A673 (cell line): ENCODE measurements at regions not wholly inside any gene's neighbourhood (a gene's known extent, or its start where the extent isn't known, plus 50 kb on each side); places are given as distances from the start of the nearest gene placed in this dataset.

Experiments used
- BruUV-seq: library from RNA; stranded (reverse); fragments of 400-500 nt; replicated peaks from 2 replicates; lab custom pipeline; 2021; lab: Mats Ljungman, UMichigan
- CTCF ChIA-PET: fragments of 300-600 bp; sonication (Branson Sonifier 250); formaldehyde crosslinking; loops from one replicate; lab custom pipeline; 2022; ENCODE audit warnings: antibody characterized with exemption; lab: Charles Lee
- POLR2A ChIA-PET: fragments of 300-600 bp; sonication (Branson Sonifier 250); formaldehyde crosslinking; loops from one replicate; lab custom pipeline; 2022; ENCODE audit warnings: antibody characterized with exemption; ENCODE audit not compliant: low non-redundant PET; lab: Charles Lee
- DNase-seq: peaks from one replicate; pipeline ENCODE4 v3.0.0-alpha.2; 2015; ENCODE audit warnings: low spot score
- H3K27ac ChIP-seq: fragments of 200-600 bp; sonication (generic); 2 replicates; pipeline ENCODE4 v1.5.1; 2016; ENCODE audit warnings: mixed run types, low read depth, mild to moderate bottlenecking, mixed read lengths, antibody characterized with exemption, low read length; ENCODE audit not compliant: poor library complexity, severe bottlenecking
- H3K27me3 ChIP-seq: fragments of 200-600 bp; sonication (generic); replicated peaks from 2 replicates; pipeline ENCODE4 v1.6.1; 2017; ENCODE audit warnings: mixed run types, low read depth, mild to moderate bottlenecking, mixed read lengths, antibody characterized with exemption, low read length; ENCODE audit not compliant: insufficient read depth, poor library complexity
- H3K36me3 ChIP-seq: fragments of 200-600 bp; sonication (generic); 2 replicates; pipeline ENCODE4 v1.6.1; 2016; ENCODE audit warnings: mixed run types, mild to moderate bottlenecking, mixed read lengths, antibody characterized with exemption, low read length; ENCODE audit not compliant: insufficient read depth, poor library complexity, severe bottlenecking
- H3K4me1 ChIP-seq: fragments of 200-600 bp; sonication (generic); 2 replicates; pipeline ENCODE4 v1.6.1; 2017; ENCODE audit warnings: mixed run types, mild to moderate bottlenecking, mixed read lengths, antibody characterized with exemption, low read length; ENCODE audit not compliant: insufficient read depth, poor library complexity, severe bottlenecking
- H3K4me3 ChIP-seq: fragments of 200-600 bp; sonication (generic); 2 replicates; pipeline ENCODE4 v1.5.1; 2016; ENCODE audit warnings: low read depth, mixed run types, mild to moderate bottlenecking, mixed read lengths, low read length; ENCODE audit not compliant: poor library complexity, severe bottlenecking
- H3K9me3 ChIP-seq: fragments of 200-600 bp; sonication (generic); 2 replicates; pipeline ENCODE4 v1.6.1; 2016; ENCODE audit warnings: mixed run types, low read depth, mild to moderate bottlenecking, mixed read lengths, antibody characterized with exemption, low read length; ENCODE audit not compliant: poor library complexity, severe bottlenecking
- EZH2 ChIP-seq: fragments of 200-600 bp; sonication (generic); IDR thresholded peaks from 2 replicates; pipeline ENCODE4 v1.6.1; 2017; ENCODE audit warnings: borderline replicate concordance, low read depth, mild to moderate bottlenecking, mixed read lengths, antibody characterized with exemption, low read length; ENCODE audit not compliant: poor library complexity, severe bottlenecking
- intact Hi-C: fragments of 100-400 bp; cut with micrococcal nuclease; formaldehyde crosslinking; loops from one replicate; pipeline ENCODE4 v1.10.0; 2022; ENCODE audit not compliant: unreplicated experiment
- TF ChIP-seq, protein P1 (sequence below): fragments of 300-800, 200-600 bp; sonication (generic); conservative IDR thresholded peaks from 2 replicates; pipeline ENCODE4 v1.5.1; 2017; ENCODE audit warnings: low read depth, mild to moderate bottlenecking, antibody characterized with exemption, low read length, moderate library complexity, mixed read lengths

- no peak overlapping the region for H3K27ac ChIP-seq
- no peaks in the 10 kb centered on the region for H3K9me3 ChIP-seq
- peaks cover 4% of the 10 kb centered on the region for H3K4me1 ChIP-seq
- H3K4me3 ChIP-seq = no peak overlapping the region
- H3K36me3 ChIP-seq = no peaks in the 10 kb centered on the region
- H3K27me3 ChIP-seq = no peaks in the 10 kb centered on the region
- ChIA-PET CTCF (no interaction called here), POLR2A (no interaction called here)
- DNase-seq = no peak
- intact Hi-C loops = no loop called here
- TF ChIP-seq, protein P1, sequence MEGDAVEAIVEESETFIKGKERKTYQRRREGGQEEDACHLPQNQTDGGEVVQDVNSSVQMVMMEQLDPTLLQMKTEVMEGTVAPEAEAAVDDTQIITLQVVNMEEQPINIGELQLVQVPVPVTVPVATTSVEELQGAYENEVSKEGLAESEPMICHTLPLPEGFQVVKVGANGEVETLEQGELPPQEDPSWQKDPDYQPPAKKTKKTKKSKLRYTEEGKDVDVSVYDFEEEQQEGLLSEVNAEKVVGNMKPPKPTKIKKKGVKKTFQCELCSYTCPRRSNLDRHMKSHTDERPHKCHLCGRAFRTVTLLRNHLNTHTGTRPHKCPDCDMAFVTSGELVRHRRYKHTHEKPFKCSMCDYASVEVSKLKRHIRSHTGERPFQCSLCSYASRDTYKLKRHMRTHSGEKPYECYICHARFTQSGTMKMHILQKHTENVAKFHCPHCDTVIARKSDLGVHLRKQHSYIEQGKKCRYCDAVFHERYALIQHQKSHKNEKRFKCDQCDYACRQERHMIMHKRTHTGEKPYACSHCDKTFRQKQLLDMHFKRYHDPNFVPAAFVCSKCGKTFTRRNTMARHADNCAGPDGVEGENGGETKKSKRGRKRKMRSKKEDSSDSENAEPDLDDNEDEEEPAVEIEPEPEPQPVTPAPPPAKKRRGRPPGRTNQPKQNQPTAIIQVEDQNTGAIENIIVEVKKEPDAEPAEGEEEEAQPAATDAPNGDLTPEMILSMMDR = no peak
- no peak for TF ChIP-seq EZH2
- BruUV-seq = no TSS peak
Observed at GRCh38 chr4:149952716-149953115, 125.5 kb upstream of the DCLK2 start.

GRCh38 chr4:149955780-149956390 lies 122.4 kb upstream of the DCLK2 start:
- Histone ChIP-seq H3K36me3 (no peaks in the 10 kb centered on the region), H3K9me3 (no peaks in the 10 kb centered on the region), H3K27ac (no peak overlapping the region), H3K4me1 (peaks cover 4% of the 10 kb centered on the region), H3K27me3 (no peaks in the 10 kb centered on the region), H3K4me3 (no peak overlapping the region)
- ChIA-PET POLR2A (no interaction called here), CTCF (no interaction called here)
- intact Hi-C loops = no loop called here
- no peak for TF ChIP-seq EZH2
- TF ChIP-seq, protein P1 = no peak
- BruUV-seq = no TSS peak
- no peak for DNase-seq

GRCh38 chr4:149956678-149957077 lies 121.6 kb upstream of the DCLK2 start:
- Histone ChIP-seq H3K4me3 (no peak overlapping the region), H3K9me3 (no peaks in the 10 kb centered on the region), H3K4me1 (peaks cover 4% of the 10 kb centered on the region), H3K27me3 (no peaks in the 10 kb centered on the region), H3K36me3 (no peaks in the 10 kb centered on the region), H3K27ac (no peak overlapping the region)
- BruUV-seq = no TSS peak
- DNase-seq = no peak
- intact Hi-C loops = no loop called here
- ChIA-PET POLR2A (no interaction called here), CTCF (no interaction called here)
- no peak for TF ChIP-seq EZH2
- TF ChIP-seq, protein P1 = no peak
